HS-5 (cell line): ENCODE measurements at regions not wholly inside any gene's neighbourhood (a gene's known extent, or its start where the extent isn't known, plus 50 kb on each side); places are given as distances from the start of the nearest gene placed in this dataset.
"Not testable (repeated sequence)": the region's sequence is repeated elsewhere in the genome, so short reads cannot be mapped to it uniquely, and the experiment has no call there.

Experiments used
- DNase-seq: peaks from one replicate; pipeline ENCODE4 v3.0.0-alpha.2; 2012; ENCODE audit warnings: low read depth

GRCh38 chr13:73672492-73672891 lies 461.7 kb downstream of the KLF12 start:
- DNase-seq = no peak

GRCh38 chr13:73671732-73672131 lies 462.5 kb downstream of the KLF12 start:
- DNase-seq = no peak

- DNase-seq = no peak
Observed at GRCh38 chr13:73671011-73671410, 463.2 kb downstream of the KLF12 start.

GRCh38 chr13:73667756-73668155 lies 466.4 kb downstream of the KLF12 start:
- no peak for DNase-seq

GRCh38 chr13:73665261-73665660 lies 468.9 kb downstream of the KLF12 start:
- no peak for DNase-seq

- DNase-seq = no peak
Observed at GRCh38 chr13:73664851-73665250, 469.4 kb downstream of the KLF12 start.

- no peak for DNase-seq
Observed at GRCh38 chr13:73662833-73663232, 471.4 kb downstream of the KLF12 start.

- DNase-seq = no peak
Observed at GRCh38 chr13:73661687-73662425, 472.3 kb downstream of the KLF12 start.

- DNase-seq = no peak
Observed at GRCh38 chr13:73661066-73661465, 473.1 kb downstream of the KLF12 start.

GRCh38 chr13:73658639-73659038 lies 475.6 kb downstream of the KLF12 start:
- no peak for DNase-seq

- DNase-seq = no peak
Observed at GRCh38 chr13:73657821-73658540, 476.2 kb downstream of the KLF12 start.

- DNase-seq = peak; percentile 6
Observed at GRCh38 chr13:73656863-73657262, 477.3 kb downstream of the KLF12 start.

GRCh38 chr13:73653688-73654087 lies 480.5 kb downstream of the KLF12 start:
- no peak for DNase-seq

- no peak for DNase-seq
Observed at GRCh38 chr13:73647417-73647816, 486.8 kb downstream of the KLF12 start.

- not testable (repeated sequence) for DNase-seq
Observed at GRCh38 chr13:73640476-73641179, 493.6 kb downstream of the KLF12 start.

GRCh38 chr13:73635166-73635787 lies 498.9 kb downstream of the KLF12 start:
- no peak for DNase-seq

- DNase-seq = no peak
Observed at GRCh38 chr13:73633817-73634460, 500.3 kb downstream of the KLF12 start.

- DNase-seq = no peak
Observed at GRCh38 chr13:73631411-73631810, 502.8 kb downstream of the KLF12 start.

- no peak for DNase-seq
Observed at GRCh38 chr13:73625562-73626339, 508.5 kb downstream of the KLF12 start.

- DNase-seq = no peak
Observed at GRCh38 chr13:73623281-73623680, 510.9 kb downstream of the KLF12 start.

GRCh38 chr13:73622381-73622780 lies 511.8 kb downstream of the KLF12 start:
- DNase-seq = no peak
